NCI-H128 (cell line): ENCODE measurements at regions not wholly inside any gene's neighbourhood (a gene's known extent, or its start where the extent isn't known, plus 50 kb on each side); places are given as distances from the start of the nearest gene placed in this dataset.
"Not testable (repeated sequence)": the region's sequence is repeated elsewhere in the genome, so short reads cannot be mapped to it uniquely, and the experiment has no call there.

Experiments used
- DNase-seq: peaks from one replicate; lab custom pipeline; 2025; ENCODE audit not compliant: unreplicated experiment; lab: John Stamatoyannopoulos, UW

DNA sequence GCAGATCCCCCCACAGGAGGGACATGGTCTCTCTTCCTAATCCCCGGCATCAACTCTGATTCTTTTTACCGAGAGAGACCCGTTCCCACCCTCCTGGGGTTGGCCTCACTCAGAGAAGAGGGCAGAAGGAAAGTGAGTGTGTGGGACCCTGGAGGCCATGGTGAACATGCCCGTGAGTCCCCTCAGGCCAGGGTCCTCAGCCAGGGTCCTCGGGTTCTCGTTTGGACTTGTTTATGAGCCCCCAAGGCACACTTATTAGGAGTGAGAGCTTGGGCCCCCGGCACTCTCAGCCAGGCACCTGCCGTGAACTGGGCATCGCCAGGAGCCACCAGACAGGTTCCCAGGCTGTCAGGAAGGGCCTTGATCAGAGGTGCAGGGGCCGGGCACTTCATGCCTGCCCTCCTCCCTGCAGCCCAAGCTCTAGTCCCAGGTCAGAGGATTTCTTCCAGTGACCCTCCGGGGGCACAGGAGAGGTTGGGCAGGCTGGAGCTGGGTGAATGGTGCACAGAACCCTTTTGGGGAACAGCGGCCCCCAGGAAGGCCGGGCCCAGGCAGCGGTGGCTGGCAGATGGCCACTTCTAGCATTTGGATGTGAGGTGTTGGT lies 122.6 kb downstream of the CRYAA start:
- no peak for DNase-seq

DNA sequence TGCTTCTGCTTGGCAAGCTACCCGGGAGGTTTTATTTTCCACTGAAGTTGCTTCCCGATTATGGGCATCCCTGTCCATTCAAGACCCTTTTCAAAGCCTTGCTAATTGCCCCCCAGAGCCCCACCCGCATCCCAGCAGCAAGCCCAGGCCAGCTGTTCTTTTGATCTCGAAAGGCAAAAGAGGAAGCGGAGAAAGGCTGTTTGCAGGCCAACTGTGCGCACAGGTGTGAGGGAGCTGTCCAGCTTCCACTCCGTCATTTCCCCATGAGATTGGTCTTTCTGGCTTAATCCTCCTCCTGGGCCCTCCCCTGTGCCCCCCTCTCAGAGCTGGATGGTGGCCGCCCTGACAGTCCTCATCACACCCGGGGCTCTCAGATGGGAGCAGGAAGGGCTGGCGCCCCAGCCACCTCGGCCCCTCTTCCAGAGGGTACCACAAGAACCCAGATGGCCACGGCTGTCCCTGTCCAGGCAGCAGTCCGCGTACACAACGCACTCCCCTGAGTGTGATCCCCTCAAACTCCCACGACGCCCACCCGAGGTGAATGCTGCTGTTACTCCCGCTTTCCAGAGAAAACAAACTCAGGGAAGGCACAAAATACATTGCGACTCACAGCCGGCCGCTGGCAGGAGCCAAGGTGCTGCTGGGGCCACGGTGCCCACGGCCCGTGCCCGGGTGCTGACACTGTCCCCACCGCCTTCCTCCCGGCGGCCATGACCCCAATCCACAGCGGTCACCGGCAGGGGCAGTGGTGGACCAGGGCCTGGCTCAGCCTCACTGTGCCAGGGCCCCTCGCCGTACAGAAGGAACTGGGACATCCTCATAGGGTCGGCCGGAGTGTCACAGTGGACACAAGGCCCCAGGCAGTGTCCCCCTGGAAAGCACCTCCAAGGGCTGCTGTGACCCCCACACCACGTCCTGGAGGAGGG lies 121.9 kb downstream of the CRYAA start:
- DNase-seq = no peak

DNA sequence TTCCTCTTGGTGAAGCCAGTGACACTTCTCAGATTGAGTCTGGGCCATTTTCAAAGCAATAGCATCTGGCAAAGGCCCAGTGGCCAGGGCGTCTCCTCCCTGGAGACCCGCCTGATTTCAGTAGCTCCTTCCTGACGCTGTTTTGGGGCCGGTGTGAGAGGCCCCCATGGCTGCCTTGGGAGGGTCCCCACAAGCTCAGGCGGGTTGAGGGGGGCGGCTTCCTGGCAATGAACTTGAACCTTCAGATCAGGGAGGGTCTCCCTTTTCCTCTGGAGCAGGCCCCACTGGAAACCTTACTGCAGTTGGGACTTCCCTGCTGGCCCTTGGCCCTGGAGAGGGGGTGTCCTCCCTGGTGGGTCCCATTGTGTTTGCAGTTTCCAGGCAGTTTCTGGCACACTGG lies 121.2 kb downstream of the CRYAA start:
- DNase-seq = no peak

DNA sequence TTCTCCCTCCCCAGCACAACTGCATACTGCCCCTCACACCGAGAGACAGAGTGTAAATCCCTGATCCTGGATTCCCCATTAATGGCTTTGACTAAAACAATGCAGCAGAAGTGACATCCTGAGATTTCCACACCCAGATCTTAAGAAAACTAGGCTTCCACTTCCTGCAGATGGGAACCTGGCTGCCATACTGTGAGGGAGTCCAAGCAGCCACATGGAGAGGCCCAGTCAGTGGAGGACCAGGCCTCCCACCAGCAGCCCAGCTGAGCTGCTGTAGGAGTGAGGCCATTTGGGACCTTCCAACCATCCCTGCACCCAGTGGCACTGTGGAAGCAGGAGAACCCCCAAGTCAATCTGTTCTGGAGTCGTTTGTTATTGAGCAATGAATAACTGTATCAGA lies 120.6 kb downstream of the CRYAA start:
- no peak for DNase-seq

DNA sequence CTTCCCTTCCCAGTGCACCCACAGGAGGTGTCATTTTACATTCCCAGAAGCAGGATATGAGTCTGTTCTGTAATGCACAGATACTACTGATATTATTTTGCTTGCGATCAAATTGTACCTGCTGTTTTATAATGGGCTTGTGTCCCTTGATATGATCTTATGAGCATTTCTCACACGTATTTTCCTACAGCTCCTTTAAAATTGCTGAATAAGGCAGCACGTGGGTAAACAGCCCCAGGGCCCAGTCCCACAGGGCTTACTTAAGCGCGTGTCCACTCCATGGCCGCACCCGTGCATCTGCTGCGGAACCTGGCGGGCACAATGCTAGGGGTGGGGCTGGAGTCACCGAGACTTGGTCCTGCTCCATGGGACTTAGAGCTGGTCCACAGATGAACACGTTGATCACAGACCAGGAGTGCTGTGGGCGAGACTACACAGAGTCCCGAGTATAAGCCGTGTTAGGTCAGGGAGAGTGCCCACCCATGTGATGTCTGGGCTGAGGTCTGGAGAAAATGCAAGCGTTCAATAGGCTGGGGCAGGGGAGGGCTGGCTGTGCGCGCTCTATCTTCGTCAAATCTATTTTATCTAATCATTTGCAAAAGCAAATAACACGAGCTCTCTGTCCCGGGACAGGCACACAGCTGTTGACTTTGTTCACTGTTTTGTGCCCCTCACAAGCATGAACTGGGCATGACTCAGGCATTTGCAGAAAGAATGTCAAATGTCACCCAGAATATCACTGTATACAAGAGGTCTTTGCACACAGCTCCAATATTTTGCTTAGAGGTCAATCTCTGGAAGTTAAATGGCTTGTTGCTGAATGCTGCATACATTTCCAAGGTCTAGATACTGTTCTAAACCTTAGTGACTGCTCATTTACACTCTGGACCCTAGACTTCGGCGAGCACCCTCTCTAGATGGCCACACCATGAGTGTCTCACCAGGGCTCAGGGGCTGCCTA lies 119.3 kb downstream of the CRYAA start:
- DNase-seq = no peak

DNA sequence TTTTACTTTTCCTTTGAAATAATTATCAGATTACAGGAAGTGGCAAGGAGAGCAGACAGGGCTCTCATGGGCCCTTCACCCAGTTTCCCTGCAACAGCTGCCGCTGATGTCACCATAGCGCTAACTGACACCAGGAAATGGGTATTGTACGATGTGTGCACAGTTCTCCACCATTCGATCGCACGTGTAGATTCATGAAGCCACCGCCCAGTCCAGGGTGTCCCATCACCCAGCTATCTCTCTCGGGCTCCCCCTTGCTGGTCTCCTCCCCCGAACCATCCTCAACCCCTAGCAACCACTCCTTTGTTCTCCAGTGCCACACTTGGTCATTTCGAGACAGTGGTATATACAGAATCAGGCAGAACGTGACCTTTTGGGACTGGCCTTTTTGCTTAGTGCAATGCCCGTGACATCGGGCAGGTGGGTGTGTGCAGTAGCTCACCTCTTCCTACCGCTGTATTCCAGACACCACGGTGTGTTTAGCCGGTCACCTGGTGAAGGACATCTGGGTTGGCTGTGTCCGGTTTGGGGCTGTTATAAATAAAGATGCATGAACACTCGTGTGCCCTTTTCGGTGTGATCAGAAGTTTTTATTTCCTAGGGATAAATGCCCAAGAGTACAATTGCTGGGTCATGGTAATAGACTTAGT lies 118.4 kb downstream of the CRYAA start:
- DNase-seq = peak; percentile 17

DNA sequence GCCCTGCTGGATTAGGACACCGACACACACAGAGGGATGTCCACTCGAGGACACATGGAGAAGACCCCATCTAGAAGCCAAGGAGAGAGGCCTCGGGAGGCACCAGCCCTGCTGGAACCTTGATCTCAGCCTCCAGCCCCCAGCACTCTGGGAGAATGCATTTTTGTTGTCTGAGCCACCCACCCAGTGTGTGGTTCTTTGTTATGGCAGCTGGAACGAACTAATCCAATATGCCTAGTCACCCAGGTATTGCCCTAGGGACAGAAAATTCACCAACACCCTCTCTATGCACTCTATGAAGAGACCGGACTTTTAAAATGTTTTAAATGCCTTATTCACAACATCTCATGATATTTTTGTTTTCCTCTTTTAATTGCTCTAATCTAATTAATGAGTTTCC lies 117.4 kb downstream of the CRYAA start:
- DNase-seq = no peak

DNA sequence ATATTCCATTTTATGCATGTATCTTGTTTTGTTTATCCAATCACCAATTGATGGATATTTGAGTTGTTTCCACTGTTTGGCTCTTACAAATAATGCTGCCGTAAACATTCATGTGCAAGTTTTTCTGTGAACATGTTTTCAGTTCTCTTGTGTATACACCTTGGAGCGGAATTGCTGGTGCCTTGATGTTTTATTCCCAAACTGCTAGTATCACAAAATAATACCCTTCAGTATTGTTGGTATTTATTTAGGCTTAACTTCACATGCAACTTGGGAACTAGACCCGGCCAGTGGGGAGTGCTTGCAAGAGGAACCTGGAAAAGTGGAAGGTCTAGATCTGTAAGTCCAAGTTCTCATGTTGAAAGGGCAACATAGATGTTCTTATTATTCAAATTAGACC lies 115.9 kb downstream of the CRYAA start:
- DNase-seq = no peak

DNA sequence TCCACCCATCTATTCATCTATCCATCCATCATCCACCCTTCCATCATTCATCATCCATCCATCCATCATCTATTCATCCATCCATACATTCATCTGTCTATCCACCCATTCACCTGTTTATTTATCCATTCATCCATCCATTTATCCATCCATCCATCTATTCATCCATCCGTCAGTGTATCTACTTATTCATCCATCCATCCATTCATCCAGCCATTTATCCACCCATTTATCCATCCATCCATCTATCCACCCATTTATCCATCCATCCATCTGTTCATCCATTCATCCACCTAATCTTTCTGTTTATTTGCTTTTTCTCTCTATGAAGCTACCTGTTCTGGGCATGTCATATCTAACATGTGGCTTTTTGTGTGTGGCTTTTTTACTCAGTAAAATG lies 115.4 kb downstream of the CRYAA start:
- no peak for DNase-seq

DNA sequence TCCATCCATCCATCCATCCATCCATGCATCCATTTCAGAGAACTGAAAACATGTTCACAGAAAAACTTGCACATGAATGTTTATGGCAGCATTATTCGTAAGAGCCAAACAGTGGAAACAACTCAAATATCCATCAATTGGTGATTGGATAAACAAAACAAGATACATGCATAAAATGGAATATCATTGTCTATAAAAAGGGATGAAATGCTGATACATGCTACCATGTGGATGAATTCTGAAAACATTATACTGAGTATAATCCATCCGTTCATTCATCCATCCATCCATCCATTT lies 115.1 kb downstream of the CRYAA start:
- DNase-seq = not testable (repeated sequence)

DNA sequence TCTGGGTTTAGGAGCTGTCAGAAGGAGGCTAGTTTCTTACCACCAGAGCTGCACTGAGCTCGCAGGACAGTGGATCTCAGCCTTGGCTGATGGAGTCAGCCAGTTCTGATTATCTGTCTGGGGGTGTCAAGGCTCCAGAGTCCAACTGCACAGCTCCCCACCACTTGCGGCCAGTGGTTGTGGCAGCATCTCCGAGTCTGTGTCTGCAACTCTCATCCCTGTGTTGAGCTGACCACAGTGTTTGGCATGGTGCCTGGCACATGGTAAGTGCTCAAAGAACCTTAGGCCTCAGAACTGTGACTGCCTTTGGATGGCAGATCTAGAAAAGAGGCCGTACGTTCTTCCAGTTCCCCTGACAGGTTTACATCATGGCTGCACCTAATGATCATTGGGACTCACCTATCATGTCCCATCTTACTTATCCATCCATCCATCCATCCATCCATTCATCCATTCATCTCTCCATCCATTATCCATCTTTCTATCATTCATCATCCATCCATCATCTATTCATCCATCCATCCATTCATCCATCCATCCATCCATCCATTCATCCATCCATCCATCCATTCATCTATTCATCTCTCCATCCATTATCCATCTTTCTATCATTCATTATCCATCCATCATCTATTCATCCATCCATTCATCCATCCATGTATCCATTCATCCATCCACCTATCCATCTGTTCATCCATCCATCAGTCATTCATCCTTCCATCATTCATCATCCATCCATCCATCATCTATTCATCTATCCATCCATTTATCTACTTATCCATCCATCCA lies 114.5 kb downstream of the CRYAA start:
- no peak for DNase-seq

DNA sequence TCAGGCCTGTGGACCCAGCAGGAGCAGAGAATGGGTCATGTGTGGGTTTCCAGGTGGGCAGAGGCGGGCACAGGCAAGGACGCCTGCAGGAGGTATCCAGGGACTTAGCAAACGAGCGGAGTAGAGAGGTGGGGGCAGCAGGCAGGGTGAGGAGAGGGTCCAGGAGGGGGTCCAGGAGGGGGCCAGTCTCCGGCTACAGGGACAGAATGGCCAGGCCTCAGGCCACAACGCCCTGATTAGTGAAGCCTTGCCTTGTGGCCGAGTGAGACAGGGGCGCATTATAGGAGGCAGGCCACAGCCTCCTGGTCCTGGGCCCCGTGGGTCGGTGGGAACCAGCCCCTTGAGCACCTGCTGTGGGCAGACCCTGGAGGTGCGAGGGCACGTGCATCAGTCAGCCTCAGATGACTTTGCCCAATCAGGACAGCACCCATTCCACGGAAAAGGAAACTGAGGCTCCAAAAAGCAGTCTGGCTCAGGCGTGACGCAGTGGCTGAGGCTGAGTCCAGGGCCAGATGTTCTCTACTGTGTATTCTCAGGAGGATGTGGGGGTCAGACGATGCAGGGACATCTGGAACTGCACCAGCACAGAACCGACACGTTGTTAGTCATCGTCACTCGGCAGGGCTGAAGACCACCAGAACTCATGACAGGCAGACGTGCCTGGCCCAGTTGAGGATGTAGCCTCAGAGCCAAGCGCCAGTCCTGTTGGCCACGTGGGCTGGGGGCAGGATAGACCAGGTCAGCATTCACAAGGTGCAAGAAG lies 113.7 kb downstream of the CRYAA start:
- DNase-seq = no peak

DNA sequence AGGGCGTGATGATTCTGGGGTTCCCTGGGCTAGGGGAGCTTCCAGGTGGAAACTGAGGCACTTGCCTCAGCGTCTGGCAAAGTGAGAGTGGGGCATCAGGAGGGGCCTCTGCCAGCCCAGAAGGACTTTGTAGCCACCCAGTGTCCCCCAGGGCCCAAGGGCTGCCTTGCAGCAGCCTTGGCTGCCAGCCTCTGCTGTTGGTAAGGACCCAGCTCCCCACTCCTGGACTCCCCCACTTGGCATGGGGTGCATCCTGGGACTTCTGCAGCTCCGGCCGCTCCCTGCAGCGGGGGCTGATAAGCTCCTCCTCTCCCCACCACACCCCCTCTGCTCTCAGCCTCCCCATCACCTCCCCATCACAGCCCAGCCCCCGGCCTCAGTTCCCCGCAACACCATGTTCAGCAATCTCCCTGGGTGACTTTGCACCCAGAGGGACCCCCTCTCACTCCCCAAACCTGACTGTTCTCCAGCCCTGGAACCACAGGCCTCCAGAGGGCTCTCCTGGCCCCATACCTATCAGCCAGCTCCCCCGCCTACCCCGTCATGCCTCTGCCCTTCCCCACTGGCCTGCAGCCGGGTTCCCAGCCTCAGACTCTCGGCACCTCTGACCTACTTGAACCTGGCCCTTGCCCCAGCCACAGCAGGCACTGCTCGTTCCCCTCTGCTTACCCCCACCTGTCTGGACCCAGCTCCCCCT lies 113.0 kb downstream of the CRYAA start:
- DNase-seq = no peak

DNA sequence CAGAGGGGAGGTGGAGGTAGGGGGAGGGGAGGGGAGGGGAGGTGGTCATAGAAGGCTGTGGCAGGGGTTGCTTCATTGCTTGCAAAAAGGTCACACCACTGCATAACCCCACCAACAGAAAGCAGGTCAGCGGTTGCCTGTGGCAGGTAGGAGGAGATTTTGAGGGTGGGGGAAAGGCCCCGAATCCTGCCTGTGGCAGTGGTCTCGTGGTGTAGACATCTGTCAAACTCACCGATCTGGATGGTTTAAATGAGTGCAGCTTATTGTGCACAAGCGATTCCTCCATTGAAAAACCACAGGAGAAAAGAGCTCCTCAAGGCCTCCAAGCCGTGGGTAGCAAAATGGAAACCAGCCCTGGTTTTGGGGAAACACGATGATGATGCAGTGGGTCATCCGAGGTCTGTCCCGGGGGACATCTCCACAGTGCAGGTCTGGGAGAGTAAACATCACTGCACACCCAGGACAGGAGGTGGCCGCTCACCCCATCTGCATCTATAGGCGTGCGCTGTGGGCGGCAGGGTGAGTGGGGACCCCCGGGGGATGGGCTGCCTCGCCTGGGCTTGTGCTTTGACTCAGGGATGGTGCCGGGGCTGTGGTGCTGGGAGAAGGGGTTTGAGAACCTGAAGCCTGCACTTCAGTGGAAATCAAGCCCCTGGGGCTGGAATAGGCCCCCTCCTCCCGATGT lies 112.3 kb downstream of the CRYAA start:
- DNase-seq = no peak

DNA sequence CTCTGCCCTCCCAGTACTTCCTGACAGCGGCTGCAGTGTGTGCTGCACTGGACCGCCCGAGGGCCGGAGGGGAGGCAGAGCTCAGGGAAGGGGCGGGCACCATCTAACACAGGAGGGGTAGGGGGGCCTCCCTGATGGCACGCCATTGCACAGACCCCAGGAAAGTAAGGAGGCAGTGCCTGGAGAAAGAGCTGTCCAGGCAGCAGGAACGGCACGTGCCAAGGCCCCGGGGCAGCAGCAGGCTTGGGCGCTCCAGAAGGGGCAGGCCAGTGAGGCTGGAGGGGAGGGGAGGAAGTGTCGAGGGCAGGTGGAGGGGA lies 110.7 kb downstream of the CRYAA start:
- DNase-seq = no peak

DNA sequence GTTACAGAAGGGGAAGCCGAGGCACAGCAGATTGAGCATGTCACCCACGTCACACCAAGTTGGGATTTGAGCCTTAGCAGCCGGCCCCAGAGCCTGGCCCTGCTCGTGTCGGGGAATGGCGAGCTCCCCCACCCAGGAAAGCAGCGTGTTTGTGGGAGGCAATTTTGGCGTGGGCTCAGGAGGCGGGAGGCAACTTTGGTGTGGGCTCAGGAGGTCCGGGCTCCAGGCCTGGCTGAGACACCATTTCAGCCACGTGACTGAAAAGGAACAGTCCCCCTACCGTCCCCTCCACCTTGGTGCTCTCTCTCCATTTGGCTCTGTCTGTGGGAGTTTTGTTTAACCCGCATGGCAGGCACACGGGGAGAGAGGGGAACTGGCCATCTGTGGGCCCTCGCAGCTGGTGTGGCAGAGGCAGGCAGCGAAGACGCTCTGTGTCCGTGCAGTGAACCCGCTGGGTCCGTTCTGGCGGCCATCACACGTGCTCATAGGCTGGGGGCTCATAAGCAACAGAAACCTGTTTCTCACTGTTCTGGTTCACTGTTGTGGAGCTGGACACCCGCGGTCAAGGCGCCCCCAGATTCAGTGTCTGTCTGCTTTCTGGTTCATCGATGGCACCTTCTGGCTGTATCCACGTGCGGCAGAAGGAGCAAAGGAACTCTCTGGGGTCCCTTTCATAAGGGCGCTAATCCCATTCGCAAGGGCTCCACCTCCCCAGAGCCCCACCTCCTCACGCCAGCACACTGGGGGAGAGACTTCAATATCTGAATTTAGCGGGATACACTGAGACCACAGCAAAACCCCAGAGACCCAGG lies 110.2 kb downstream of the CRYAA start:
- no peak for DNase-seq

DNA sequence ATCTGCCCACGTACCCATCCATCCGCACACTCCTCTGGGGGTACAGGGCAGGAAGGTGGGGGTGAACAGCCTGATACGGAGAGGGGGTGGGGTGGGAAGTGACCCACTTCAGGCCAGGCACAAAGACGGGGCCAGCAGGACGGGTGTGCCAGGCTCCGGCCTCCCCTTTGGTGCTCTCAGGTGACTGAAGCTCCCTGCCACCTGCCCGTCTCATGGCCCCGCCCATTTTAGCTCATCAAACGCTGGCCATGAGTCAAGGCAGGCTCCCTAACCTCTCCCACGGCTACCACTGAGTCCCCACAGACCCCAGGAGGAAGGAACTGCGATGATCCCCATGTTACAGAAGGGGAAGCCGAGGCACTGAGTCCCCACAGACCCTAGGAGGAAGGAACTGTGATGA lies 109.6 kb downstream of the CRYAA start:
- DNase-seq = no peak
